BJ (cell line): ENCODE measurements at regions not wholly inside any gene's neighbourhood (a gene's known extent, or its start where the extent isn't known, plus 50 kb on each side); places are given as distances from the start of the nearest gene placed in this dataset.
"Not testable (repeated sequence)": the region's sequence is repeated elsewhere in the genome, so short reads cannot be mapped to it uniquely, and the experiment has no call there.

Experiments used
- CTCF ChIA-PET: fragments of 350-600 bp; formaldehyde crosslinking; extraction: SDS; loops from one replicate; lab custom pipeline; 2021; ENCODE audit warnings: antibody characterized with exemption, inconsistent platforms; lab: Yijun Ruan, JAX
- POLR2A ChIA-PET: fragments of 300-600 bp; sonication (Branson Sonifier 250); formaldehyde crosslinking; extraction: SDS; loops from one replicate; lab custom pipeline; 2021; ENCODE audit warnings: antibody characterized with exemption; lab: Charles Lee
- DNase-seq: peaks from one replicate; pipeline ENCODE4 v3.0.0-alpha.2; 2011; ENCODE audit warnings: low read depth
- H3K27me3 ChIP-seq: 2 replicates; pipeline ENCODE4 v1.6.0; 2011; ENCODE audit warnings: low read length; ENCODE audit not compliant: control insufficient read depth, insufficient read depth
- H3K36me3 ChIP-seq: 2 replicates; pipeline ENCODE4 v1.5.1; 2011; ENCODE audit warnings: low read length; ENCODE audit not compliant: control insufficient read depth, insufficient read depth
- H3K4me3 ChIP-seq: 2 replicates; pipeline ENCODE4 v1.5.1; 2011; ENCODE audit warnings: low read depth, mild to moderate bottlenecking, control low read depth, low read length
- TF ChIP-seq, protein P1 (sequence below): IDR thresholded peaks from 2 replicates; pipeline ENCODE4 v1.5.1; 2011; ENCODE audit warnings: low read depth, mild to moderate bottlenecking, control low read depth, inconsistent platforms, low read length, moderate library complexity; ENCODE audit not compliant: insufficient read depth

DNA sequence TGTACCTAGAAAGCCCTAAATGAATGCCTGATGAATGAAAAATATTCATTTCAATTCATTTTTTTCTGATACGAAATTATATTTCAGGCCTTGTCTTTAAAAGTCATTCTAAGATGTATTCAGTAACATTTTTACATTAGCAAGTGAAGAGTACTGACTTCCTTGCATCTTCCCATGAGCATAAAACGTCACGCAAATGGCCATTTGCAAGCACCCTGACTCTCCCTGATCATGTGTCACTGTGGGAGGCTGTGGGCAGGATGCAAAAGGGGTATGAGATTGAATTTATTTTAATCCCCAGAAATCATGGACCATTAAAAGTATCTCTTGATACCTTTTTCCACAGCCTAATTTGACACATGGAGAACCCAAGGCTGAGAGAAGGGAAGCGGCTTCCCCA lies 105.0 kb downstream of the BDH1 start:
- ChIA-PET CTCF (no interaction called here), POLR2A (no interaction called here)
- Histone ChIP-seq H3K36me3 (no peaks in the 10 kb centered on the region), H3K4me3 (no peak overlapping the region), H3K27me3 (no peaks in the 10 kb centered on the region)
- TF ChIP-seq, protein P1, sequence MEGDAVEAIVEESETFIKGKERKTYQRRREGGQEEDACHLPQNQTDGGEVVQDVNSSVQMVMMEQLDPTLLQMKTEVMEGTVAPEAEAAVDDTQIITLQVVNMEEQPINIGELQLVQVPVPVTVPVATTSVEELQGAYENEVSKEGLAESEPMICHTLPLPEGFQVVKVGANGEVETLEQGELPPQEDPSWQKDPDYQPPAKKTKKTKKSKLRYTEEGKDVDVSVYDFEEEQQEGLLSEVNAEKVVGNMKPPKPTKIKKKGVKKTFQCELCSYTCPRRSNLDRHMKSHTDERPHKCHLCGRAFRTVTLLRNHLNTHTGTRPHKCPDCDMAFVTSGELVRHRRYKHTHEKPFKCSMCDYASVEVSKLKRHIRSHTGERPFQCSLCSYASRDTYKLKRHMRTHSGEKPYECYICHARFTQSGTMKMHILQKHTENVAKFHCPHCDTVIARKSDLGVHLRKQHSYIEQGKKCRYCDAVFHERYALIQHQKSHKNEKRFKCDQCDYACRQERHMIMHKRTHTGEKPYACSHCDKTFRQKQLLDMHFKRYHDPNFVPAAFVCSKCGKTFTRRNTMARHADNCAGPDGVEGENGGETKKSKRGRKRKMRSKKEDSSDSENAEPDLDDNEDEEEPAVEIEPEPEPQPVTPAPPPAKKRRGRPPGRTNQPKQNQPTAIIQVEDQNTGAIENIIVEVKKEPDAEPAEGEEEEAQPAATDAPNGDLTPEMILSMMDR: no peak
- DNase-seq: no peak

DNA sequence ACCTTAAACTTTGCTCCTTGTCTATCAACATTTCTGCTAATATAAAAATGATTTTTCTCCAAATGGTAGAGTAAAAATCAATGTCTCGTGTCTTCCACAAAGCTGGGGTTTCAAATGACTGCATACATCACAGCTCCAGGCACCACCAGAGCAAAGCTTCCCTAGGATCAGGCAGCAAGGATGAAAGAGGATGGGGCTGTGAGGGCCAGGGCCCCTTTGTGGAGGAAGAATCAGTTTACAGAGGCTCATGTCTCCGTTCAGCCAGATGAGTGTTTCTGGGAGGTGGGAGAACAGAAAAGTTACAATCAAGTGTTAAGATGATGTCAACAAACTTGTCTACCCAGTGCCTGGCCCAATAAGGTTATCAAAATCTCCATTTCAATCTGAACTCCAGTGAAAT lies 105.5 kb downstream of the BDH1 start:
- CTCF ChIA-PET: no interaction called here
- H3K4me3 ChIP-seq: no peak overlapping the region

DNA sequence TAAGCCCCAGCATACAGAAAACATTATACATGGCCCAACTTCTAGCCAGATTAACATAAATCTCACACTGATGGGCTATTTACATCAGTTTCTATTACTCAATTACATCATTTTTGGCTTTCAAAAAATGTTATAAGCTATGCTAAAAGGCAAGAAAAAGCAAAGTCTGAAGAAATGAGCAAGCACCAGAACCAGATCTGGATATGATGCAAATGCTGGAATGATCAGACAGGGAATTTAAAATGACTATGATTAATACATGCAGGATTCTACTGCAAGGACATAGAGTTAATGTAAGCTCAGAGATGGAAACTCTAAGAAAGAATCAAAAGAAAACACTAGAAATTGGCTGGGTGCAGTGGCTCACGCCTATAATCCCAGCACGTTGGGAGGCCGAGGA lies 106.6 kb downstream of the BDH1 start:
- CTCF ChIA-PET, H3K27me3 ChIP-seq, H3K4me3 ChIP-seq, H3K36me3 ChIP-seq, DNase-seq: not testable (repeated sequence)
- POLR2A ChIA-PET: interaction anchor here (0.6 kb wide), 1 partner anchor 20 kb away, joined by 3 read pairs; no protein-coding TSS in a partner anchor

More for the DNA sequence above, 105.5 kb downstream of the BDH1 start:
- DNase-seq: no peak
- Histone ChIP-seq H3K27me3 (no peaks in the 10 kb centered on the region), H3K36me3 (no peaks in the 10 kb centered on the region)
- POLR2A ChIA-PET: no interaction called here
- TF ChIP-seq, protein P1: no peak

DNA sequence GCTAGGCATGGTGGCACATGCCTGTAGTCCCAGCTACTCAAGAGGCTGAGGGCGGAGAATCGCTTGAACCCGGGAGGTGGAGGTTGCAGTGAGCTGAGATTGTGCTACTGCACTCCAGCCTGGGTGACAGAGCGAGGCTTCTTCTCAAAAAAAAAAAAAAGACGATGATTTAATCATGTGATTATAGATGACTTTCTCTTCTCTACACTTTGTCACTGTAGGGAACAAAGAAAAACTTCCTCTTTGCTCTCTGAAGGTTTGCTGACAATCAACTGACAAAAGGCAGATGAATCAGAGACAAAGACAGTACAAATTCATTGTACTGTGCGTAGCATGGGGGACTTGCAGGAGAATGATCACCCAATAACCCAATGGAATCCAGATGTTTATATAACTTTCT lies 108.0 kb downstream of the BDH1 start:
- not testable (repeated sequence) for H3K27me3 ChIP-seq, H3K4me3 ChIP-seq, DNase-seq, H3K36me3 ChIP-seq
- ChIA-PET CTCF (interaction anchor here (0.9 kb wide), 1 partner anchor 190 kb away, joined by 3 read pairs; no protein-coding TSS in a partner anchor), POLR2A (interaction anchor here (0.6 kb wide), 1 partner anchor 14 kb away, joined by 5 read pairs; no protein-coding TSS in a partner anchor)

DNA sequence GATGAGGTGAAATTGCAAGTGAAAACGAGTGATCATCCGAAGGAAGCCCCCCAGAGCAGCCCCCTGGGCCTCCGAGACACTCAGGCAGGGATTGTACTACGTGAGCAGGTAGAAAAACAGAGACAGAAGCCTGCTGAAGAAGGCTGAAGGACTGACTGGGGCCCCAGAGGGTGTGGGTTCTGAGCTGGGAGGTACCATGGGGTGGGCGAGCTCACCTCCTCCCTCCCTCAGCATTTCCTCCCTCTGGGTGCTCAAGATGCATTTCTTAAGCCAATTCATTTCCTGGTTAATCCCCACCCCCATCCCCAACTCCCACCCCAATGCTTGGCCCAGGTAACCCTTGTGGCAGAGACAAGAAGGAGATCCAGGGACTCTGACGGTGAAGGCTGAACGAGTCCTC lies 108.7 kb downstream of the BDH1 start:
- no peak overlapping the region for H3K4me3 ChIP-seq
- POLR2A ChIA-PET: no interaction called here
- no peaks in the 10 kb centered on the region for H3K36me3 ChIP-seq
- CTCF ChIA-PET: interaction anchor here (0.9 to 1.1 kb wide), 2 partner anchors 16 to 190 kb away, joined by 3 to 4 read pairs; no protein-coding TSS in a partner anchor
- H3K27me3 ChIP-seq: no peaks in the 10 kb centered on the region; the same call in 1 of the 2 replicates
- no peak for DNase-seq
- TF ChIP-seq, protein P1: no peak

DNA sequence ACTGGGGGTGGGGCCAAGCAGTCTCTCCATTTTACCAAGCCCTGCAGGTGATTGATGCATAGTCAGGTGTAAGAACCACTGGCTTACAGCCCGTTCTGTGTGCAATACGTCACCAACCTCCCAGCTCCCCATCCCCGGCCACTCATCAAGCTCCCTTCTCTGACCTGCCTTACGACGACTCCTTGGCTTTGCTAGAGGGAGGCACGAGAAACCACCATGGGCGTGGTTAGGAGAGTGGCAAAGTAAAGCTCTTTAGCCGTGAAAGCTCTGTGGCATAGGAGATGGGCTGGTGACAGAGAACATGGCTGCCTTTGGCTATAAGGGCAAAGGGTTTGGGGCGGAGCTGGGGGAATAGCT lies 109.1 kb downstream of the BDH1 start:
- no peaks in the 10 kb centered on the region; the same call in 1 of the 2 replicates for H3K27me3 ChIP-seq
- H3K36me3 ChIP-seq: no peaks in the 10 kb centered on the region
- POLR2A ChIA-PET: no interaction called here
- CTCF ChIA-PET: interaction anchor here (1.1 kb wide), 1 partner anchor 16 kb away, joined by 4 read pairs; no protein-coding TSS in a partner anchor
- H3K4me3 ChIP-seq: no peak overlapping the region
- TF ChIP-seq, protein P1: no peak
- no peak for DNase-seq
